ENCODE measurements at regions not wholly inside any gene's neighbourhood (a gene's known extent, or its start where the extent isn't known, plus 50 kb on each side); places are given as distances from the start of the nearest gene placed in this dataset.
"Not testable (repeated sequence)": the region's sequence is repeated elsewhere in the genome, so short reads cannot be mapped to it uniquely, and the experiment has no call there.

GRCh38 chr2:235439959-235440662 is 53.7 kb upstream of the AGAP1 start:
- DNase-seq (ENCODE audit: low read depth in 1 of 2, low spot score in 1 of 2) (no peak), ATAC-seq (peak; percentile 25 to 43; a peak in 4 of 6 replicates), FAIRE-seq (no peak)
- Histone ChIP-seq H3K4me1 (no peaks in the 10 kb centered on the region), H3K9me3 (peaks cover 2% of the 10 kb centered on the region; the same call in 1 of the 3 replicates), H3K4me2 (no peak overlapping the region), H3K27ac (no peak overlapping the region), H3K4me3 (no peak overlapping the region)
- ChIA-PET CTCF (interaction anchor here (1.1 to 1.5 kb wide), 2 partner anchors 13 to 155 kb away, joined by 3 to 4 read pairs; no protein-coding TSS in a partner anchor), POLR2A (no interaction called here)
- TF ChIP-seq MAZ (IDR thresholded peaks at IDR 0.05; ENCODE audit: borderline replicate concordance, low read depth, low read length) (no peak), BCL3 (IDR thresholded peaks at IDR 0.05) (no peak), FOXS1 (CRISPR knock-in tag; IDR thresholded peaks at IDR 0.05) (no peak), NR3C1 (IDR thresholded peaks at IDR 0.05) (no peak), BHLHE40 (IDR thresholded peaks at IDR 0.05; ENCODE audit: low read depth, low read length) (no peak), TP53 (CRISPR knock-in tag; IDR thresholded peaks at IDR 0.05) (no peak), HMGXB4 (CRISPR knock-in tag; IDR thresholded peaks at IDR 0.05; ENCODE audit: borderline replicate concordance) (no peak), PHF8 (IDR thresholded peaks at IDR 0.05; ENCODE audit: borderline replicate concordance, low read depth) (no peak), RARB (CRISPR knock-in tag; IDR thresholded peaks at IDR 0.05) (no peak), EP300 (IDR thresholded peaks at IDR 0.05) (no peak), ZC3H11A (IDR thresholded peaks at IDR 0.05) (no peak), REST (IDR thresholded peaks at IDR 0.05) (no peak)
- TF ChIP-seq, protein P1, sequence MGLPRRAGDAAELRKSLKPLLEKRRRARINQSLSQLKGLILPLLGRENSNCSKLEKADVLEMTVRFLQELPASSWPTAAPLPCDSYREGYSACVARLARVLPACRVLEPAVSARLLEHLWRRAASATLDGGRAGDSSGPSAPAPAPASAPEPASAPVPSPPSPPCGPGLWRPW (IDR thresholded peaks at IDR 0.05) = no peak
- TF ChIP-seq, protein P2, sequence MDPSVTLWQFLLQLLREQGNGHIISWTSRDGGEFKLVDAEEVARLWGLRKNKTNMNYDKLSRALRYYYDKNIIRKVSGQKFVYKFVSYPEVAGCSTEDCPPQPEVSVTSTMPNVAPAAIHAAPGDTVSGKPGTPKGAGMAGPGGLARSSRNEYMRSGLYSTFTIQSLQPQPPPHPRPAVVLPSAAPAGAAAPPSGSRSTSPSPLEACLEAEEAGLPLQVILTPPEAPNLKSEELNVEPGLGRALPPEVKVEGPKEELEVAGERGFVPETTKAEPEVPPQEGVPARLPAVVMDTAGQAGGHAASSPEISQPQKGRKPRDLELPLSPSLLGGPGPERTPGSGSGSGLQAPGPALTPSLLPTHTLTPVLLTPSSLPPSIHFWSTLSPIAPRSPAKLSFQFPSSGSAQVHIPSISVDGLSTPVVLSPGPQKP (IDR thresholded peaks at IDR 0.05; ENCODE audit: low read depth, low read length) = no peak
- TF ChIP-seq, protein P3, sequence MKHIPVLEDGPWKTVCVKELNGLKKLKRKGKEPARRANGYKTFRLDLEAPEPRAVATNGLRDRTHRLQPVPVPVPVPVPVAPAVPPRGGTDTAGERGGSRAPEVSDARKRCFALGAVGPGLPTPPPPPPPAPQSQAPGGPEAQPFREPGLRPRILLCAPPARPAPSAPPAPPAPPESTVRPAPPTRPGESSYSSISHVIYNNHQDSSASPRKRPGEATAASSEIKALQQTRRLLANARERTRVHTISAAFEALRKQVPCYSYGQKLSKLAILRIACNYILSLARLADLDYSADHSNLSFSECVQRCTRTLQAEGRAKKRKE (CRISPR knock-in tag; IDR thresholded peaks at IDR 0.05; ENCODE audit: low read depth) = no peak
- WGBS (ENCODE audit: missing lambda C conversion rate) = 71% methylated on average over 18 of the region's 18 CpGs

DNA sequence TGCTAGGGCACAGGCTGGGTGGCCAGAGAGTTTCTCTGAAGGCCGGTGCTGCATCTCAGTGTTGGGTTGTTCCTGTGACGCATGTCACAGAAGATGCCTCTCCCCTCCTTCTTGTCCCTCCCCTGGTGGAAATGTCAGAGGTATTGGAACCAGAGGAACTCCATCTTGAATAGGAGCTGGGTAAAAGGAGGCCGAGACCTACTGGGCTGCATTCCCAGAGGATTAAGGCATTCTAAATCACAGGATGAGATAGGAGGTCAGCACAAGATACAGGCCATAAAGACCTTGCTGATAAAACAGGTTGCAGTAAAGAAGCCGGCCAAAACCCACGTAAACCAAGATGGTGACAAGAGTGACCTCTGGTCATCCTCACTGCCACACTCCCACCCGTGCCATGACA is 50.3 kb upstream of the AGAP1 start:
- ATAC-seq; H3K9me3 ChIP-seq; POLR2A ChIA-PET; H3K4me1 ChIP-seq; H3K4me3 ChIP-seq; DNase-seq (ENCODE audit: low read depth in 1 of 2, low spot score in 1 of 2); H3K4me2 ChIP-seq; CTCF ChIA-PET; H3K27ac ChIP-seq; FAIRE-seq: not testable (repeated sequence)
- 82% methylated on average over 6 of the region's 6 CpGs for WGBS (ENCODE audit: missing lambda C conversion rate)
